Astrocyte of the spinal cord (primary cell): ENCODE measurements at regions not wholly inside any gene's neighbourhood (a gene's known extent, or its start where the extent isn't known, plus 50 kb on each side); places are given as distances from the start of the nearest gene placed in this dataset.

Experiments
- DNase-seq: peaks from one replicate; pipeline ENCODE4 v3.0.0; 2011; ENCODE audit warnings: low read depth, low spot score
- H3K4me3 ChIP-seq: 2 replicates; pipeline ENCODE4 v1.5.1; 2011; ENCODE audit warnings: low read depth, mild to moderate bottlenecking, low read length, moderate library complexity
- CTCF ChIP-seq: IDR thresholded peaks from 2 replicates; pipeline ENCODE4 v1.5.1; 2012; ENCODE audit warnings: low read depth, mild to moderate bottlenecking, low read length, inconsistent platforms
- in situ Hi-C: cut with HindIII; loops from 2 replicates; pipeline ENCODE4 v1.10.0; 2017; ENCODE audit warnings: low sequenced_read_pairs

DNA sequence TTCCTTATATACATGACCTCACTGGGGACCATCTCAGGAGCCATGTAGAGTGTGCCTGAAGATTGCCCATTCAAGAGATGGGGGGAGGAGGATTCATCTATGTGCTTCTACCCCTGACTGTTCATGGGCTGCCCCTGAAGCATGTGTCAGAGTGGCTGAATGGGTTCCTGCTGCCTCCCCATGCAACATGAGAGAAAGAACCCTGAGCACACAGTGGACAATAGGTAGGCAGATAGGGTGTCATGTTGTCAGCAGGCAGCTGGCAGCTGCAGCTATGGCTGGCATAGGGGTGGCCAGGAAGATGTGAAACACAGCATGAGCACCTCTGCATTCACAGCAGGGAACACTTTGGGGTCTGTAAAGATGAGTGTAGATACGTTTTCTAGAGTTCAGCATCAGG is 208.4 kb upstream of the CNR1 start:
- no peak for DNase-seq
- in situ Hi-C loops = no loop called here
- H3K4me3 ChIP-seq = no peak overlapping the region
- no peak for TF ChIP-seq CTCF

DNA sequence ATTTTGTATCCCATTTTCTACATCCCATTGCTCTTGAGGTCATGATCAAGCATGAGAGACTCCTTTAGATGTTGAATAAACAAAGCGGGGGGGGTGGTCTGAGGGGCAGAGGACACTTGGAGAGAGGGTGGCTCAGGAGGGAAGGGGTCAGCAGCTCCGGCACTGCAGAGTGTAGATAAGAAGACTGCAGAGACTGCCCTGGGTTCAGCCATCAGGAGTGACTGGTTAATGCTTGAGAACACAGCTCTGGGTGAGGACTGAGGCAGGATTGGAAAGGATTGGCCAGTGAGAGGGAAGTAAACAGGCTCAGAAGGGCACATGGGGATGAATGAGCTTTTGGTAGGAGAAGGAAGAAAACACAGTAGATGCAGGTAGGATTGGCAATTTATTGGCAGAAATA is 205.3 kb upstream of the CNR1 start:
- DNase-seq = no peak
- H3K4me3 ChIP-seq = no peak overlapping the region
- in situ Hi-C loops = no loop called here
- TF ChIP-seq CTCF = no peak

DNA sequence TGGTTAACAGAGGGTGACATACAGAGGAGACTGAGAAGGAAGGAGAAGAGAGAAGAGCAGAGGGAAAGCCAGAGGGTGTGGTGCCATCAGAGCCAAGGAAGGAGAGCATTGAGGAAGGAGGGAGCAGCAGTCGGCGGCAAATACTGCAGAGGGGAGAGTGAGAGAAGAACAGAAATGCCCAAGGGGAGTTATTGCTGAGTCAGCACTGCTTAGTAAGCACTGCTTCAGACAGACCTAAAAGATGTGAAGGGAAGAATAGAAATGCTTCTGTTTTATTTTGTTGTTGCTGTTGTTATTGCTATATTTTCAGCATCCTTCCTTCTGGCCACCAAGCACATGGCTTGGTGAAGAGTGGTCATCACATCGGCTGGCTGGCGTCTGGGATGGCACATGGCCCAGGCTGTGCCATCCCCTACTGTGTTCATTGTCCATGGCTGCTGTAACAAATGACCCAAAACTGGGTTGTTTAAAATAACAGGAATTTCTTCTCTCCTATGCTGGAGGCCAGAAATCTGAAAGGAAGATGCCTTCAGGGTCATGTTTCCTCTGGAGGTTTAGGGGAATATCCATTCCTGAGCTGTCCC is 204.1 kb upstream of the CNR1 start:
- in situ Hi-C loops = no loop called here
- no peak for TF ChIP-seq CTCF
- no peak overlapping the region for H3K4me3 ChIP-seq

DNA sequence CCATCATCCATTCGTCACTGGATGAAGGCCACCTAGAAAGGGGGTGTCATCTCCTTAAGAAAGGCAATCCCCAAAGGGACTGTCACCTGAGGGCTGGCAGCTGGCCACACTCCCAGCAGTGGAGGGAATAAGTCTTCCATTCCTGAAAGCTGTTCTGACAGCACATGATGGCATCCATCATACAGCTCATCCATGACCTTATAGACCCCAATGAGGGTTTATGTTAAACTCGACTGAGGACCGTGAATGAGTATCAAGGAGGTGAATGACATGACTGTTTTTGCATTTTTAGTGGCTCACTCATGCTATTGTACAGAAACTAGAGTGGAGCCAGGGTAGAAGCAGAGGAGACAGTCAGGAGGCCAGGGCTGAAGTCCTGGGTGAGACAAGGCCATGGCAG is 203.1 kb upstream of the CNR1 start:
- TF ChIP-seq CTCF = no peak
- in situ Hi-C loops = no loop called here

More for the DNA sequence above, 204.1 kb upstream of the CNR1 start:
- no peak for DNase-seq

GRCh38 chr6:88368071-88368787 is 202.1 kb upstream of the CNR1 start:
- DNase-seq = peak; percentile 91
- in situ Hi-C loops = no loop called here
- no peak for TF ChIP-seq CTCF
- no peak overlapping the region for H3K4me3 ChIP-seq

More for the DNA sequence above, 203.1 kb upstream of the CNR1 start:
- no peak overlapping the region for H3K4me3 ChIP-seq
- DNase-seq = no peak

GRCh38 chr6:88367248-88367647 is 201.1 kb upstream of the CNR1 start:
- no peak for TF ChIP-seq CTCF
- DNase-seq = no peak
- in situ Hi-C loops = no loop called here
- H3K4me3 ChIP-seq = no peak overlapping the region
